GM12878 (cell line): ENCODE measurements at regions not wholly inside any gene's neighbourhood (a gene's known extent, or its start where the extent isn't known, plus 50 kb on each side); places are given as distances from the start of the nearest gene placed in this dataset.

Source experiments
- BRCA1 ChIP-seq: IDR thresholded peaks from 2 replicates; pipeline ENCODE4 v1.6.1; 2011; ENCODE audit warnings: low read depth, low read length, improper control_type of control experiment
- CHD1 ChIP-seq: IDR thresholded peaks from 2 replicates; pipeline ENCODE4 v1.6.1; 2012; ENCODE audit warnings: low read depth, low read length, improper control_type of control experiment
- HDAC2 ChIP-seq: fragments of 200-600 bp; sonication (generic); IDR thresholded peaks from 2 replicates; pipeline ENCODE4 v1.6.1; 2017
- MEF2B ChIP-seq: fragments of 450-650 bp; IDR thresholded peaks from 2 replicates; pipeline ENCODE4 v1.6.1; 2018; ENCODE audit warnings: mild to moderate bottlenecking, moderate library complexity; ENCODE audit not compliant: partially characterized antibody, poor library complexity, severe bottlenecking
- MTA2 ChIP-seq: fragments of 450-650 bp; IDR thresholded peaks from 2 replicates; pipeline ENCODE4 v1.6.1; 2016; ENCODE audit warnings: low read depth, mild to moderate bottlenecking, moderate library complexity
- NRF1 ChIP-seq: conservative IDR thresholded peaks from 2 replicates; pipeline ENCODE4 v1.6.1; 2011; ENCODE audit warnings: mild to moderate bottlenecking, low read depth, low read length, improper control_type of control experiment
- POLR2A ChIP-seq: IDR thresholded peaks from 2 replicates; pipeline ENCODE4 v1.6.1; 2011; ENCODE audit warnings: low read depth, mild to moderate bottlenecking, low read length
- POU2F2 ChIP-seq: IDR thresholded peaks from 3 replicates; pipeline ENCODE4 v1.6.1; 2011; ENCODE audit warnings: low read depth, mild to moderate bottlenecking, low read length, borderline replicate concordance
- RAD21 ChIP-seq: IDR thresholded peaks from 2 replicates; pipeline ENCODE4 v1.6.1; 2011; ENCODE audit warnings: mild to moderate bottlenecking, low read depth, low read length, moderate library complexity; ENCODE audit not compliant: insufficient read depth
- RUNX3 ChIP-seq: IDR thresholded peaks from 2 replicates; pipeline ENCODE4 v1.6.1; 2012; ENCODE audit warnings: low read length, inconsistent platforms
- SIN3A ChIP-seq: IDR thresholded peaks from 2 replicates; pipeline ENCODE4 v1.6.1; 2012; ENCODE audit warnings: low read depth, low read length, improper control_type of control experiment
- TF ChIP-seq, protein P1 (sequence below), 3 experiments: IDR thresholded peaks in 2 of 3; conservative IDR thresholded peaks in 1 of 3; 2 replicates each; pipeline ENCODE4 v1.5.1; 2011; ENCODE audit warnings: low read depth in 3 of 3, low read length in 3 of 3, mild to moderate bottlenecking in 3 of 3, control low read depth in 2 of 3, moderate library complexity in 2 of 3, inconsistent platforms in 1 of 3, mixed read lengths in 1 of 3; ENCODE audit not compliant: control insufficient read depth in 2 of 3, insufficient read depth in 1 of 3; ENCODE audit errors: extremely low read depth in 1 of 3
- TF ChIP-seq, protein P2 (sequence below): IDR thresholded peaks from 2 replicates; pipeline ENCODE4 v1.6.1; 2011; ENCODE audit warnings: low read depth, low read length, improper control_type of control experiment, borderline replicate concordance

DNA sequence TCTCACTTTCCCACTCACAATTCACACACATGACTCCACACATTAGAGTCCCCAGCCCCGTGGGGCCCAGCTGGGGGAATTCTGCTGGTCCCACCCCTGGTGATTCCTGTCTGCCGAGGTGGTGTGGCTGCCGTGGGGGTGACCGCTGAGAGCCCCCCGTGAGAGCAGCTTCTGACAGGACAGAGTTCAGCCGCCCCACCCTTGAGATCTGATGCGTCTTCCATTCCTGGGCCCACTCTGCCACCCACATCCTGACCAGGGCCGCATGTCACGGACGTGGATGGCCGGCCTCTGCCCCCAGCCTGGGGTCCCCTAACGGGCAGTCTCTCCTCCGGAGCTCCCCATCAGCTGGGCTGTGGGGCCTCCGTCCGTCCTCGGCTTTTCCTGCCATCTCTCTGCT is 240.1 kb upstream of the PITRM1 start:
- TF ChIP-seq CHD1, result no peak
- TF ChIP-seq MTA2, result no peak
- TF ChIP-seq HDAC2, result no peak
- TF ChIP-seq POLR2A, result no peak
- TF ChIP-seq SIN3A, result no peak
- TF ChIP-seq, protein P1, sequence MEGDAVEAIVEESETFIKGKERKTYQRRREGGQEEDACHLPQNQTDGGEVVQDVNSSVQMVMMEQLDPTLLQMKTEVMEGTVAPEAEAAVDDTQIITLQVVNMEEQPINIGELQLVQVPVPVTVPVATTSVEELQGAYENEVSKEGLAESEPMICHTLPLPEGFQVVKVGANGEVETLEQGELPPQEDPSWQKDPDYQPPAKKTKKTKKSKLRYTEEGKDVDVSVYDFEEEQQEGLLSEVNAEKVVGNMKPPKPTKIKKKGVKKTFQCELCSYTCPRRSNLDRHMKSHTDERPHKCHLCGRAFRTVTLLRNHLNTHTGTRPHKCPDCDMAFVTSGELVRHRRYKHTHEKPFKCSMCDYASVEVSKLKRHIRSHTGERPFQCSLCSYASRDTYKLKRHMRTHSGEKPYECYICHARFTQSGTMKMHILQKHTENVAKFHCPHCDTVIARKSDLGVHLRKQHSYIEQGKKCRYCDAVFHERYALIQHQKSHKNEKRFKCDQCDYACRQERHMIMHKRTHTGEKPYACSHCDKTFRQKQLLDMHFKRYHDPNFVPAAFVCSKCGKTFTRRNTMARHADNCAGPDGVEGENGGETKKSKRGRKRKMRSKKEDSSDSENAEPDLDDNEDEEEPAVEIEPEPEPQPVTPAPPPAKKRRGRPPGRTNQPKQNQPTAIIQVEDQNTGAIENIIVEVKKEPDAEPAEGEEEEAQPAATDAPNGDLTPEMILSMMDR (IDR thresholded peaks at IDR 0.05 in 2 of 3, conservative IDR thresholded peaks at IDR 0.05 in 1 of 3; ENCODE audit: control insufficient read depth in 2 of 3, extremely low read depth in 1 of 3, insufficient read depth in 1 of 3, low read depth in 3 of 3, low read length in 3 of 3), result no peak
- no peak for TF ChIP-seq RAD21
- TF ChIP-seq BRCA1, result no peak
- no peak for TF ChIP-seq RUNX3
- TF ChIP-seq, protein P2, sequence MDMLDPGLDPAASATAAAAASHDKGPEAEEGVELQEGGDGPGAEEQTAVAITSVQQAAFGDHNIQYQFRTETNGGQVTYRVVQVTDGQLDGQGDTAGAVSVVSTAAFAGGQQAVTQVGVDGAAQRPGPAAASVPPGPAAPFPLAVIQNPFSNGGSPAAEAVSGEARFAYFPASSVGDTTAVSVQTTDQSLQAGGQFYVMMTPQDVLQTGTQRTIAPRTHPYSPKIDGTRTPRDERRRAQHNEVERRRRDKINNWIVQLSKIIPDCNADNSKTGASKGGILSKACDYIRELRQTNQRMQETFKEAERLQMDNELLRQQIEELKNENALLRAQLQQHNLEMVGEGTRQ, result no peak
- TF ChIP-seq POU2F2, result no peak
- TF ChIP-seq NRF1, result no peak
- no peak for TF ChIP-seq MEF2B
